IMR-90 (cell line): ENCODE measurements at regions not wholly inside any gene's neighbourhood (a gene's known extent, or its start where the extent isn't known, plus 50 kb on each side); places are given as distances from the start of the nearest gene placed in this dataset.

ENCODE experiments used
- ATAC-seq: fragments of 200-7000 bp; cut with Tn5 transposase; 2 replicates; pipeline ENCODE4 v1.9.1; 2020; ENCODE audit warnings: low read depth, mild to moderate bottlenecking, moderate library complexity
- BruUV-seq: library from RNA; stranded (reverse); fragments of 400-500 nt; replicated peaks from 2 replicates; lab custom pipeline; 2021; lab: Mats Ljungman, UMichigan
- CTCF ChIA-PET: fragments of 300-600 bp; formaldehyde crosslinking; extraction: SDS; loops from one replicate; lab custom pipeline; 2021; ENCODE audit warnings: antibody characterized with exemption; lab: Yijun Ruan, JAX
- POLR2A ChIA-PET: fragments of 300-600 bp; sonication (Branson Sonifier 250); formaldehyde crosslinking; loops from one replicate; lab custom pipeline; 2022; ENCODE audit warnings: antibody characterized with exemption; ENCODE audit not compliant: unreplicated experiment; lab: Charles Lee
- DNase-seq: peaks from one replicate; pipeline ENCODE4 v3.0.0; 2013
- H2AFZ ChIP-seq: replicated peaks from 2 replicates; pipeline ENCODE3; 2013; ENCODE audit warnings: low read length, mild to moderate bottlenecking; ENCODE audit not compliant: poor library complexity
- H2AK5ac ChIP-seq: 2 replicates; pipeline ENCODE4 v1.6.1; 2013; ENCODE audit warnings: low read depth, low read length, inconsistent platforms
- H2AK9ac ChIP-seq: replicated peaks from 2 replicates; pipeline ENCODE3; 2013; ENCODE audit warnings: mild to moderate bottlenecking, low read depth, low read length, moderate library complexity; ENCODE audit not compliant: poor library complexity
- H2BK120ac ChIP-seq: 2 replicates; pipeline ENCODE4 v1.6.1; 2013; ENCODE audit warnings: low read depth, low read length, inconsistent platforms
- H2BK15ac ChIP-seq: 3 replicates; pipeline ENCODE4 v1.6.1; 2013; ENCODE audit warnings: low read depth, low read length, inconsistent platforms
- H2BK20ac ChIP-seq: 2 replicates; pipeline ENCODE4 v1.6.1; 2013; ENCODE audit warnings: low read depth, mild to moderate bottlenecking, inconsistent platforms, low read length, moderate library complexity
- H2BK5ac ChIP-seq: 2 replicates; pipeline ENCODE4 v1.6.1; 2013; ENCODE audit warnings: mild to moderate bottlenecking, low read depth, low read length, inconsistent platforms; ENCODE audit not compliant: poor library complexity, severe bottlenecking
- H3K14ac ChIP-seq: replicated peaks from 2 replicates; pipeline ENCODE4 v1.6.1; 2013; ENCODE audit warnings: low read depth, low read length, inconsistent platforms
- H3K18ac ChIP-seq: 2 replicates; pipeline ENCODE4 v1.6.1; 2013; ENCODE audit warnings: low read depth, low read length, control low read depth
- H3K23ac ChIP-seq: 2 replicates; pipeline ENCODE4 v1.6.1; 2013; ENCODE audit warnings: low read depth, low read length, inconsistent platforms
- H3K27ac ChIP-seq: 2 replicates; pipeline ENCODE4 v1.5.1; 2013; ENCODE audit warnings: mild to moderate bottlenecking, control low read depth, low read length; ENCODE audit not compliant: insufficient read depth
- H3K27me3 ChIP-seq: 2 replicates; pipeline ENCODE4 v1.6.1; 2013; ENCODE audit warnings: low read length; ENCODE audit not compliant: control insufficient read depth, insufficient read depth
- H3K36me3 ChIP-seq: 2 replicates; pipeline ENCODE4 v1.6.1; 2013; ENCODE audit warnings: low read length, mixed read lengths; ENCODE audit not compliant: control insufficient read depth, insufficient read depth
- H3K4ac ChIP-seq: 2 replicates; pipeline ENCODE4 v1.6.1; 2013; ENCODE audit warnings: low read depth, low read length, inconsistent platforms
- H3K4me1 ChIP-seq: 2 replicates; pipeline ENCODE4 v1.6.1; 2013; ENCODE audit warnings: low read length, mixed read lengths; ENCODE audit not compliant: control insufficient read depth, insufficient read depth
- H3K4me2 ChIP-seq: 2 replicates; pipeline ENCODE4 v1.6.1; 2013; ENCODE audit warnings: low read depth, mild to moderate bottlenecking, control low read depth, low read length, moderate library complexity
- H3K4me3 ChIP-seq: 2 replicates; pipeline ENCODE4 v1.5.1; 2013; ENCODE audit warnings: low read depth, mild to moderate bottlenecking, control low read depth, low read length, moderate library complexity; ENCODE audit not compliant: insufficient read depth
- H3K56ac ChIP-seq: 2 replicates; pipeline ENCODE4 v1.6.1; 2013; ENCODE audit warnings: low read length, inconsistent platforms; ENCODE audit not compliant: insufficient read depth; ENCODE audit errors: extremely low read depth
- H3K79me1 ChIP-seq, 2 experiments: 2 replicates each; pipeline ENCODE4 v1.6.1; 2013; ENCODE audit warnings: low read length in 2 of 2, inconsistent platforms in 1 of 2, low read depth in 1 of 2
- H3K9ac ChIP-seq: 2 replicates; pipeline ENCODE4 v1.6.1; 2013; ENCODE audit warnings: low read depth, low read length, control low read depth
- H3K9me1 ChIP-seq: 2 replicates; pipeline ENCODE4 v1.6.1; 2013; ENCODE audit warnings: low read length, inconsistent platforms; ENCODE audit not compliant: insufficient read depth
- H3K9me3 ChIP-seq: 2 replicates; pipeline ENCODE4 v1.6.1; 2013; ENCODE audit warnings: low read length; ENCODE audit not compliant: control insufficient read depth, insufficient read depth
- H4K20me1 ChIP-seq: 2 replicates; pipeline ENCODE4 v1.6.1; 2013; ENCODE audit warnings: low read length, inconsistent platforms; ENCODE audit not compliant: insufficient read depth
- H4K5ac ChIP-seq: 2 replicates; pipeline ENCODE4 v1.6.1; 2013; ENCODE audit warnings: mild to moderate bottlenecking, low read depth, low read length, control low read depth
- H4K8ac ChIP-seq, 2 experiments: 2 replicates each; pipeline ENCODE4 v1.6.1; 2013; ENCODE audit warnings: low read depth in 2 of 2, low read length in 2 of 2, control low read depth in 1 of 2, inconsistent platforms in 1 of 2
- H4K91ac ChIP-seq: 2 replicates; pipeline ENCODE4 v1.6.1; 2013; ENCODE audit warnings: low read depth, low read length, inconsistent platforms; ENCODE audit not compliant: insufficient read depth
- BHLHE40 ChIP-seq: fragments of 150-350 bp; IDR thresholded peaks from 2 replicates; pipeline ENCODE4 v1.6.1; 2016; ENCODE audit warnings: mild to moderate bottlenecking, low read depth, low read length
- CHD1 ChIP-seq: IDR thresholded peaks from 2 replicates; pipeline ENCODE4 v1.6.1; 2012; ENCODE audit warnings: low read depth, low read length, improper control_type of control experiment
- CTCF ChIP-seq: conservative IDR thresholded peaks from 2 replicates; pipeline ENCODE4 v1.5.1; 2012; ENCODE audit warnings: mild to moderate bottlenecking, low read depth, low read length, improper control_type of control experiment
- ELK1 ChIP-seq: fragments of 150-350 bp; IDR thresholded peaks from 2 replicates; pipeline ENCODE4 v1.6.1; 2016; ENCODE audit warnings: low read depth, mild to moderate bottlenecking, low read length, moderate library complexity, borderline replicate concordance
- FOS ChIP-seq: fragments of 150-350 bp; IDR thresholded peaks from 2 replicates; pipeline ENCODE4 v1.6.1; 2016; ENCODE audit warnings: low read depth, low read length
- MAFK ChIP-seq: IDR thresholded peaks from 2 replicates; pipeline ENCODE4 v1.6.1; 2012; ENCODE audit warnings: low read depth, low read length, improper control_type of control experiment
- MAZ ChIP-seq: IDR thresholded peaks from 2 replicates; pipeline ENCODE4 v1.6.1; 2012; ENCODE audit warnings: low read depth, mild to moderate bottlenecking, low read length, improper control_type of control experiment, moderate library complexity, borderline replicate concordance
- MXI1 ChIP-seq: IDR thresholded peaks from 2 replicates; pipeline ENCODE4 v1.6.1; 2012; ENCODE audit warnings: low read depth, mild to moderate bottlenecking, low read length, moderate library complexity, borderline replicate concordance
- NFE2L2 ChIP-seq: fragments of 150-350 bp; IDR thresholded peaks from 2 replicates; pipeline ENCODE4 v1.6.1; 2016; ENCODE audit warnings: low read depth, mild to moderate bottlenecking, low read length
- RAD21 ChIP-seq: IDR thresholded peaks from 2 replicates; pipeline ENCODE4 v1.6.1; 2012; ENCODE audit warnings: low read length, improper control_type of control experiment
- RCOR1 ChIP-seq: IDR thresholded peaks from 2 replicates; pipeline ENCODE4 v1.6.1; 2012; ENCODE audit warnings: mild to moderate bottlenecking, low read length, improper control_type of control experiment; ENCODE audit not compliant: insufficient replicate concordance
- RFX5 ChIP-seq: IDR thresholded peaks from 2 replicates; pipeline ENCODE4 v1.8.0; 2012; ENCODE audit warnings: low read depth, mild to moderate bottlenecking, low read length, moderate library complexity
- USF2 ChIP-seq: fragments of 150-350 bp; IDR thresholded peaks from 2 replicates; pipeline ENCODE4 v1.6.1; 2017; ENCODE audit warnings: mild to moderate bottlenecking, antibody characterized with exemption, low read length, low read depth
- WGBS, 2 experiments: methylation state at CpG; one replicate each; pipeline versions ENCODE4 v1.1.5 to v1.1.7; 2013; ENCODE audit warnings: missing lambda C conversion rate in 2 of 2; ENCODE audit not compliant: insufficient read length in 1 of 2; ENCODE audit errors: extremely low coverage in 2 of 2; 5-methylcytosine and 5-hydroxymethylcytosine counted together
- dilution Hi-C: fragments of 300-500 bp; cut with HindIII; formaldehyde crosslinking; loops from one replicate; pipeline ENCODE4 v1.14.3; 2018; ENCODE audit warnings: low sequenced_read_pairs; ENCODE audit not compliant: unreplicated experiment
- in situ Hi-C: fragments of 300-500 bp; cut with MboI; formaldehyde crosslinking; loops from 3 replicates; pipeline ENCODE4 v1.14.3; 2019; ENCODE audit warnings: low sequenced_read_pairs, inconsistent platforms, mixed read lengths
- intact Hi-C: fragments of 100-400 bp; cut with micrococcal nuclease; formaldehyde crosslinking; loops from 2 replicates; pipeline ENCODE4 v1.10.0; 2022

DNA sequence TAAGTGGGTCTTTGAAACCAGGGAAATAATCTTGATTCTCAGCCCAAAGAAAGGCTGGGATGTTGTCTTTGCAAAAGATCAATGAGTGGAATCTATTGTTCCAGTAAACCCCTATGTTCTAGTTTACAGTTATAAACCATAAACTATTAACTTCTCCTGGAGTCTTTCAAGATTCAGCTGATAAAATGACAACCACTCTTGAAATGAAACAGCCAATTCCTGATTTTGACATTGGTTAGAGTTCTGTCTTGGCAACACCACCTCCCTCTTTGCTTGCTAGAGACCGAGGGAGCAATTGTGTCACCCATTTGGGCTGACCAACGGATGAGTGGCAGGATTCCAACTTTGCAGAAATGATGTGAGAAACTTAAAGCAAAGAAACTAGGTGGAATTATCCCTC, 746.9 kb downstream of the SLC4A3 start:
- dilution Hi-C loops (no loop called here), intact Hi-C loops (loop anchor here (10.0 kb wide), 1 partner anchor 291 kb away; no protein-coding TSS in a partner anchor), in situ Hi-C loops (no loop called here)
- no CpG with 5 or more reads among the region's 2 CpGs for WGBS, 2 experiments
- ChIA-PET CTCF (no interaction called here), POLR2A (no interaction called here)
- Histone ChIP-seq H2BK5ac (peak overlapping the region; percentile 62), H3K4me3 (no peak overlapping the region), H3K4me2 (peak overlapping the region; percentile 66; the same call in 1 of the 2 replicates), H3K18ac (peak overlapping the region; percentile 90), H3K27ac (no peak overlapping the region; the same call in 1 of the 2 replicates), H3K27me3 (no peaks in the 10 kb centered on the region), H3K9me3 (no peaks in the 10 kb centered on the region), H4K5ac (peak overlapping the region; percentile 88; the same call in 1 of the 2 replicates), H3K9ac (no peak overlapping the region), H2AK5ac (no peak overlapping the region), H3K36me3 (no peaks in the 10 kb centered on the region), H3K56ac (no peak overlapping the region), H3K4me1 (peaks cover 4% of the 10 kb centered on the region), H2BK15ac (no peak overlapping the region; the same call in 2 of the 3 replicates), H4K91ac (peak overlapping the region; percentile 80; the same call in 1 of the 2 replicates), H3K9me1 (no peaks in the 10 kb centered on the region; the same call in 1 of the 2 replicates), H4K8ac (peak overlapping the region in 1 of 2 experiments; percentile 74; a peak in 1 of 4 replicates), H3K23ac (no peak overlapping the region), H3K14ac (peak overlapping the region; percentile 35; the same call in 1 of the 2 replicates), H4K20me1 (no peaks in the 10 kb centered on the region), H2AFZ (no peak overlapping the region), H2BK20ac (no peak overlapping the region), H3K79me1 (no peaks in the 10 kb centered on the region), H2AK9ac (no peak overlapping the region), H2BK120ac (peak overlapping the region; percentile 64; the same call in 1 of the 2 replicates), H3K4ac (0 out of 2 replicates have a peak overlapping the region, but pooled peaks have one; percentile 36)
- no peak for TF ChIP-seq FOS
- TF ChIP-seq MXI1 = no peak
- TF ChIP-seq ELK1 = no peak
- TF ChIP-seq USF2 = no peak
- no peak for TF ChIP-seq RFX5
- TF ChIP-seq NFE2L2 = no peak
- TF ChIP-seq RCOR1 = no peak
- no peak for TF ChIP-seq MAZ
- TF ChIP-seq CHD1 = no peak
- TF ChIP-seq MAFK = no peak
- TF ChIP-seq CTCF = no peak
- no peak for TF ChIP-seq BHLHE40
- TF ChIP-seq RAD21 = no peak
- no peak for ATAC-seq
- DNase-seq = peak; percentile 5
- no TSS peak for BruUV-seq
